ENCODE measurements at regions not wholly inside any gene's neighbourhood (a gene's known extent, or its start where the extent isn't known, plus 50 kb on each side); places are given as distances from the start of the nearest gene placed in this dataset.
"Not testable (repeated sequence)": the region's sequence is repeated elsewhere in the genome, so short reads cannot be mapped to it uniquely, and the experiment has no call there.

DNA sequence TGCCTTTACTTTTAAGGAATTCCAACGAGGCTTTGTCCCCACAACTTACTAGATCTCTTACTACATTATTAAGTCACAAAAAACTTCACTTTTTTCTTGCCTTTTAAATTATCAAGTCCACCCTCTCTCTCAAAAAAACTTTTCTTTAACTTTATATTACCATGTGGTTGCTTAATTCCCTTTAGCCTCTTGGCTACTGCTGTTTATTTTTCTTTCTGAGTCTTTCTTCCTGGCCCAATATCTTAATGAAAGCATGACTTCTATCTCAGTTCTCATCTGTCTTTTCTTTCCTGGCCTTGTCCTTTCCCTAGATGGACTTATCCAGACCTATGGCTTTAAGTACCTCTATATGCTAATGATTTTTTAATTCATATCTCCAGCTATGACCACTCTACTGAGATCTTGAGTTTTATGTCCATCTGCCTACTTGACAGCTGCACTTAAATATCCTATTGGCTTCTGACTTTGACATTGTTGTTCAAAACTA lies 710.5 kb downstream of the RFPL4B start:
- DNase-seq: no peak

DNA sequence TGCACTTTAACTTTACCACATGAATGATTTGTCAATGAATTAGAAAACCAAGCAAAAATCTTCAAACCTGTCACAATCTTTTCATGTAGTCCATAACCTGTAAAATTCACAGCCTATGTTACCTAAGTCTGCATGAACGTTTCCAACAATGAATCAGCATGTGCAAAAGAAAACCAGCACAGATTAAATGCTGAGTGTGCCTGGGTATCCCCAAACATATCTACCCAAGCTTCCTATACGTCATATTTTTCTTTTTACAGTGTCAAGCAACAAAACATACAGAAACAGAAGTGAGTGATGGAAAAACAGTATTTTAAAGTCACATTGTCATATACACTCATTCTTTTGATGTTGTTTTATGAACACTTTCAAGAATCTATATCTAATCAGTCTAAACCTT lies 713.5 kb downstream of the RFPL4B start:
- no peak for DNase-seq

GRCh38 chr6:113065611-113066010 lies 718.5 kb downstream of the RFPL4B start:
- no peak for DNase-seq

DNA sequence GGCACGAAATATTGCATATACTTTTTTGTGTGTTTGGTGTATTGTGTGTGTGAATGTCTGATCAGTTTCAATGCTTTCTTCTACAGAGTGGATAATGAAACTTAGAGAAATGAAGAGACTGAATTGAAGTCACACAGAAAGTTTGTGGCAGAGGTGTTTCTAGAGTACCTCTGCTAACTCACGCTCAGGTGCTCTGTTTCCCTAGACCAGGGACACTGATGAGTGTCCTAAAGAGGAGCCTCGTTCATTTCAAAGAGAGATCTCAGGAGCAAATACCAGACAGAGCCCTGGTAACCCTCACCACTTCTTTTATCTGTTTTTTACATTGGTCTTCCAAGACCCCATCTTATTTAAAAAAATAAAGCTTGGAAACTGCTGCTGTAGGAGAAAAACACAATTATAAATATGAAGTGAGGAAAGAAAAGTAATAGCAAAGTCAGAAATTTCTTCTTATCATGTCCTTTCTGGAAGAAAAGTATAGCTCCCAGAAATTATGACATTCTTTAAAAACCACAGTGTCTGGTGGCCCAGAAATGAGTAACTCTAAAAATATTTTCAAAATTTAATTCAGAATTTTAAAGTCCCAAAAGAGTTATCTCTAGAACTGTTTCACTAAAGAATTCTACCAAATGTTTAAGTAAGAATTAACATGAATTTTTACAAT lies 720.6 kb downstream of the RFPL4B start:
- no peak for DNase-seq

- no peak for DNase-seq
These were observed 721.4 kb downstream of the RFPL4B start for GRCh38 chr6:113068570-113068969.

GRCh38 chr6:113070681-113071080 lies 723.6 kb downstream of the RFPL4B start:
- DNase-seq: not testable (repeated sequence)

DNA sequence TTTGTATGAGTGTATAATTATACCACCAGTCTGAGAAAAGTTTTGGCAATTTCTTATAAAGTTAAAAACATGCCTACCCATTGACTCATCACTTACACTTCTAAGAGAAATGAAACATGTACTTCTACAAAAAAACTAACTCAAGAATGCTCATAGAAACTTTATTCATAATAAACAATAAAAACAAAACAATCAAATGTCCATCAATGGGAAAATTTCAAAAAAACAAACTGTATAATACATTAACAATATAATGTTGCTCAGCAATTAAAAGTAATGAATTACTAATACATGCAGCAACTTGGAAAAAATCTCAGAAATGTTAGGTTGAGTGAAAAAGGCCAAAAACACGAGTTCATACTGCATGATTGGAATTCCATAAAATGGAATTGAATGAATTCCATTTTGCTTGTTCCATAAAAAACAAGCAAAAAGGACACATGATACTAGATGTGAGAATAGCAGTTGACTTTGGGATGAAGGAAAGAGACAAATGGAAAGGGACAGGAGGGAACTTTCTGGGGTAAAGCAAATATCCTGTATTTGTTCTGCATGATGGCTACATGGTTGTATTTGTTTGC lies 726.6 kb downstream of the RFPL4B start:
- DNase-seq: no peak

- DNase-seq: no peak
These were observed 729.0 kb downstream of the RFPL4B start for GRCh38 chr6:113076116-113076515.

DNA sequence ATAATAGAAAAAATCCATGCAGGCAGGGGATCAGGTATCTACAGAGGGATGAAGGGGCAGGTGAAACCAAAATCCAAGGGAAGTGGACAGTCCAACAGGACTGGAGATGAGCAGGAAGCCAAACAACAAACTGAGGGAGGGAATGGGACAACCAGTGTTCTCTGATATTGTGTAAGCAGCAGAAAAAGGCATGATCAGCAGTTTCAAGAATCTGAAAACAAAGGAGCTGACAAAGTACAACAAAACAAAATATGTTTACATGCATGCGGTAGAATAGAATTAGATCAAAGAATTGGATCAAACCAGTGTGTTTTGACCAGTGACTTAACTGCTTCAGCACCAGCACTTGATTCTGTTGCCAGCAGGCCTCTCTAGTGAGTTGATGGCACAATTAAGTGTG lies 729.7 kb downstream of the RFPL4B start:
- DNase-seq: no peak

DNA sequence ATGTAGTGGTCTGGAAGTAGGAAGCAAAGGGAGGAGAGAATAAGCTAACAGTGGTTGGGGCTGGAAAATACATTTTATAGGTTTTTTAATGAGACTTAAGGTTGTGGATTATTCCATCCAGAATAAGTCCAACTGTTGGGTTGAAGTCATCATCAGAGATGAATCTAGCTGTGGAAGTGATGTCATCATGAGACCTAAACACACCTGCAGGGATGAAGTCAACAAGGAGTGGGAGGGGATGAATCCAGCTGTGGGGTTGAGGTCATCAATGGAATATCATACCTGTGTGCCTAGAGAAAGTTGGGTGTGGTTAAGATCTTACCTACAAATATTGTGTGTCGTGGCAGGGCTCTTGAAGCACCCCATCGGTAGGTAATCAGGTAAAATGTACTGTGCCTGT lies 730.7 kb downstream of the RFPL4B start:
- no peak for DNase-seq

DNA sequence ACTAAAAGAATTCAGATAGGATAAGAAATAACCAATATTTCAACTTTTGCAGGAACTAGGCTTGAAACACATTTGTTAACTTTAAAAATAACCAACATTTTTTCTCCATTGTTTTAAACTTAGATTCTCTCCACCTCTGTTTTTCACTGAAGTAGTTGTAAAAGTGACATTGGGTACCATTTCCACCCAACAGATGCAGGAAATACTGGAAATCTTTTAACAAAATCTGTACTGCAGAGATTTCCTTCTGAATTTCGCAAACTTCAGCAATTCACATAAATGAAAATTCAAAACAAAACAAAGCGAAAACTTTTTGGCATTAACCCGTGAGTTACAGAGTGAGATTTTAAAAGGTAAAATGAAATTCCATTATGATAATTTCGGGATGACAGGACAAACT lies 731.7 kb downstream of the RFPL4B start:
- no peak for DNase-seq

DNA sequence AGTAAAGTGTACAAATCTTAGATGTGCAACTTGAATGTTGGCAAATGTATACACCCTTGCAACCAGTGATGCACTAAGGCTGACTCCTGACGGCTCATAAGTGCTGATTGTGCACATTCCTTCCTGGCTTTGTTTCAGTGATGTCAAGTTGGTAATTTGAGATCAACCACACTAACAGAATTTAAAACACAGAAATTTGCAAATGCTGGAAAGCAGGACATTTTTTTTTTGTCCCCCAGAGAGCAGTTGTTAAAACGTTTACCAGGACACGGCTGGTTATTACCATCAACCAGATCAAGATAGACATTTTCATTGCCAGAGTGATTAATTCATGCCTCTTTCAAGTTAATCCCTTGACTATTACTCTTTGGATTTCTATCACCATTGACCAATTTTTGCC lies 735.6 kb downstream of the RFPL4B start:
- no peak for DNase-seq

DNA sequence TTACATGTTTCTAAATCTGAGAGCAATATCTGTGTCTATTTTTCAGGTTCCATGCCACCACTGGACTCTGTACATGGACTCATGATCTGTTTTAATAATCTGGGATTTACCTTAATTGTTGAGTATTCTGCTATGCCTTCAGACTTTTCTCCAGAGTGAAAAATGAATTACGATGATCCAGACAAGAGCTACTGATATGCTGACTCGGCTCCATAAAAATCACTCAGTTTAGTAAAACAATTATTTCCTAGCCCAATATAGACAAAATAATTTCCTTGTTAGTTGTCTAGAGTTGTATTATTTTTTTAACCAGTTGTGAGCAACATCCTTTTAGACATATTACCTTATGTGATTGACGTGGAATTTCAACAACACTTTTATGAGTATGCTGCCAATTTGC lies 736.8 kb downstream of the RFPL4B start:
- no peak for DNase-seq

DNA sequence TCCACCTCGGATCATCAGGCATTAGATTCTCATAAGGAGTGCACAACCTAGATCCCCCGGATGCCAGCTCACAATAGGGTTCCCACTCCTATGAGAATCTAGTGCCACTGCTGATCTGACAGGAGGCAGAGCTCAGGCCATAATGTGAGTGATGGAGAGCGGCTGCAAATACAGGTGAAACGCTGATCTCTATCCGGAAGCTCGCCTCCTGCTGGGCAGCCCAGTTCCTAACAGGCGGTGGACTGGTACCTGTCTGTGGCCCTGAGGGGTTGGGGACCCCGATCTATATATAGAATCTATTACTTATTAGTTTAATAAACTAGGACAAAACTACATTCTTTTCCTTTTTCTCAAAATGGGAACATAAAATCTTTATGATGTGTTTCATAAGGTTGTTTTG lies 741.9 kb downstream of the RFPL4B start:
- no peak for DNase-seq

DNA sequence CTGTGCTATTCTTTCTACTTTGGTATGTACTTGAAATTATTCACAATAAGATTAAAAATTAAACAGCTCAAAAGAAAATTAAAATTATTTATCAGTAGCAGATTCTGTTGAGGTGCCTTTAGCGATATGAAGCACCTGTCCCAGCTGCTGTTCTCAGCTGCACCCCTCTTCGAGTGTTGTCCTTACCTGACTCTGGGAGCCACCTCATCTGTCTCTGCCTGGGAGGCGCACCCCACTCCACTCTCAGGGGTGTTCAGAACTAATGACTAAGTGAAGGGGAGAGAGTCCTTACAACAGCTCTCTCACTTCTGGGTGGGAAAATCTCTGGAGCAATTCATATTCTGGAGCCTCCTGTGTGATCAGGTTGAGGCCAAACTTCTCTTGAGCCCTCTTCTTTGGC lies 745.7 kb downstream of the RFPL4B start:
- DNase-seq: no peak

DNA sequence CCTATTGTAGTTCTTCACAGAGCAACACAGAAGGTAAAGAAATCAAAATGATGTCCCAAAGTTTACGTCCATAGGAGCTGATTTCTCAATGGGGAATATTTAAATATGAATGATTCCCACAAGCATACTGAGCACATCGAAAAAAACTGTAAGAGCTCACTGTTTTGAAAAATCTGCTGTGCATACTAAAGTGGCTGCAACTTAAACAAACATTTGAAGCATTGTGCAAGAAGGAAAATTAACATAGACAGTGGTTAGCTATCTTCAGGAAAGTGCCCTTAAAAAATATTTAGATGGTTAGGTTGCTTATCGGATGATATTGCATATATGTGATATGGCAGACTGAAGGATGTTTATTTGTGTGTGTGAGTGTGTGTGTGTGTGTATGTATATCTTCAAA lies 747.6 kb downstream of the RFPL4B start:
- no peak for DNase-seq

- no peak for DNase-seq
These were observed 748.7 kb downstream of the RFPL4B start for GRCh38 chr6:113095841-113096240.

DNA sequence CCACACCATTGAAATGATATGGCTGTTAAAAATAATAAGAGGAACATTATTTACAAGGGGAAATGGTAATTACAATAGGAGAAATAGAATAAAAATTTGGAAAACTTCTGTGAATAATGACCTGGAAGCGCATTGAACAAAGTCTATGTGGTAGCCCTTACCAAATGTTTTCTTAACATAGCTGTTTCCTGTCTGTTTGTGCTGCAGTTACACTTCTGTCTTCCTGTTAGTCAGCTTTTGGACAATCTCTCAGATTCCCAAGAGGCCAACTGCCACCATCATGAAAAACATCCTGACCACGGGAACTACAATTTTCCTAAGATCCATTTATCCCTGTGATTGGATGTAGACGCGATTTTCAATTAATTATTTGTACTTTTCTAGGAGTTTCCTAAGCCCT lies 754.4 kb upstream of the MARCKS start:
- DNase-seq: no peak

DNA sequence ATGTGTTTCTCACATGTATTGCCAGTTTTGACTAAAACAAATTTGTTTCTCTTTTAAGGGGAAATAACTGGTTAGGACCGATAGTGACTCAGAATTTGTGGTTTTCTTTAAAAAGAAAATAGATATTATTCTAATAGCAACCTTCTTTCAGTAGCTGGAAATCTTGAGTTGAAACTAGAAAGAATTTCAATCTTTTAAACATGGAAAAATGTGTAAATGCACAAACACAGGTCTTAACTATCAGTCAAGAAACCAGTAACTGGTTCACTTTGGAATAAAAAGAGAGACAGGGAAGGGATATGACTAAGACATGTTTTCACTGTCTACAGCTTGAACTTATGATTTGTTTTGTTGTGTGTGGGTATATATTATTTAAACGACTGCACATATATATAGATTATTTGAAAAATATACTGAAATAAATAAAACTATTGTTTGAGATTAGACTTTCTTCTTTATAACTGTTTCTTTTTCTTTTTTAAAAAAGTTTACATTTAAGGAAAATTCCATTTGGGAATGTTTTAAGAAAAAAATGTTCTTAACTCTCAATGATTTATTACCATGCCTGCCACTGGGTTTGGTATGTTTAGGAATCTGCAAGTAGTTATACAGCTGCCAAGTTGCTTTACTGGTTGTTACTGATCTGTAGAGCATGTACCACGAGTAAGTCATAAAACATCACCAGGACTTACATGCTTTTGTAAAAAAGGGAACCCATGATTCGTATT lies 753.3 kb upstream of the MARCKS start:
- DNase-seq: no peak

DNA sequence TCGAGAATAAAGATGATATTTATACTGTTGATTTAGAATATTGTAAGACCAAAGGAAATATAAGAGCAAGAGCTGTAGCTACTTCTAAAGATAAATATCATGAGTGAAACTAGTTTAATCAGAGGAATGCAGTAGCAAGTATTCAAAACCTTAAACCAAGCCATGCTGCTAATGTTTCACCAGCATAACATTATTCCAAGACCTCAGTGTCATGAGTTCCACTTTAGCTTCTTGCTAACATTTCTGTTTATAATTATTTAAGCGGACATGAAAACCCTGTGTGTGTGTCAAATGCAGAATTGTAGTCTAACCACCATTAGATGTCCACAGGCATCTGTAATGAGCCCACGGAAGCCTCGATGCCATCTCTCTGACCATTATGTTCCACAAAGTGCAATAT lies 752.6 kb upstream of the MARCKS start:
- no peak for DNase-seq

DNA sequence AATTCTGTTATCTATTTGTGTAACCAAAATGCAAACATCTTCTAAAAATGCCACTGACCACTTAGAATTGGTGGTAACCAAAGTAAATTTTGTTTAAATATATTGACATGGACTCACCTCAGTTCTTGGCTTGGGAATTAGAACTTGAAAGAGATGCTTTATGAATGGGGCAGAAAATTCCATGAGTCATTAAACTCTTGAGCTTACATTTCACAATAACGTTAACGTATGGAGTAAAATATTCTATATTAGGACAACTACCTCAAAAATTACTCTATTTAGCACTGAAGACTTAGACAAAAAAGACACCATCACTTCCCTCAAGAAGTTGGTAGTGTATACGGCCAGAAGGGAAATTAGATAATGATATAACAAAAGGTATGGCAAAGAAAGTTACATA lies 752.2 kb upstream of the MARCKS start:
- DNase-seq: no peak

- no peak for DNase-seq
These were observed 746.9 kb upstream of the MARCKS start for GRCh38 chr6:113110211-113110610.

- no peak for DNase-seq
These were observed 745.6 kb upstream of the MARCKS start for GRCh38 chr6:113111550-113111949.

GRCh38 chr6:113112086-113112485 lies 745.1 kb upstream of the MARCKS start:
- DNase-seq: no peak

Measured in NCI-H187 treated with DMSO at 0.1 percent for 48 hours (cell line).